ENCODE measurements at regions not wholly inside any gene's neighbourhood (a gene's known extent, or its start where the extent isn't known, plus 50 kb on each side); places are given as distances from the start of the nearest gene placed in this dataset.
"Not testable (repeated sequence)": the region's sequence is repeated elsewhere in the genome, so short reads cannot be mapped to it uniquely, and the experiment has no call there.

DNA sequence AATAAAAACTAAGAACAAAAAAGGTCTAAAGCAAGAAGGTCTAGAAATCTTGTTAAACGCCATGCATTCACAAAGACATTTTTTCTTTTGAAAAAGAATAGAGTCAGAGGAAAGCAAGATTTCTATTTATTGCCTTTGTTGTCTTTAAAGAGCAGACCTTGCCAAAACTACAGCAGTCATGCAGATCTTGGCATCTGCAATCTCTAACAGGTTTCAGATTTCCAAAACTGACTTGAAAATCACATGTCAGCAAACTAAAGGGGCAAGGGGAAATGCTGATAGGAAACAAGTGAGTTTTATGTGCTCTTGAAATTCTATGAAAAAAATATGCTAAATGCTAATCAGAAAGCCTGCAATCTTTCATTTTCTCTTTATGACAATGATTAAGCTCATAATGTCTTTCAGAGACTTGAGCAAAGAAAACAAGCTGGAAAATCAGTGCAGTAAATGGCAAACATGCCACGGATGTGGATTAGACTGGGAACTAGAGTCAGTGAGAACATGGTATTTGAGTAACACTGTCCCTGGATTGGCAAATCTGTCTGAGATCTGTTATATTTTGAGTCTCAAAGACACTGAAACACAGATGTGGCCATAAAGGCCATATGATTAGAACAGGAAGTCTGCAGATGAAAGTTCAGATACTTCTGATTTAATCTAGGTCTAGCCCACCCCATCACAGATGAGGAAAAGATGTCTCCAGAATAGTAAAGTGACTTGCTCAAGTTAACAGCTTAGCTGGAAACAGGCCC lies 361.4 kb upstream of the RPS23 start:
- Mint-ChIP-seq H3K36me3 (no peaks in the 10 kb centered on the region), H3K27me3 (peaks cover 0 to 2% of the 10 kb centered on the region in 2 donors), H3K9me3 (no peaks in the 10 kb centered on the region), H3K4me3 (no peak overlapping the region), H3K27ac (no peak overlapping the region), H3K4me1 (no peaks in the 10 kb centered on the region)
- no peak for DNase-seq
- CTCF ChIA-PET = no interaction called here
- no peaks in the 10 kb centered on the region for H3K9me3 ChIP-seq (ENCODE audit: low read length)
- no peaks in the 10 kb centered on the region for H3K36me3 ChIP-seq (ENCODE audit: insufficient read depth, low read length)
- POLR2A ChIA-PET = no interaction called here
- no peak overlapping the region for H3K4me3 ChIP-seq (ENCODE audit: low read length)
- H3K4me1 ChIP-seq (ENCODE audit: insufficient read depth, low read length) = no peaks in the 10 kb centered on the region
- H3K27ac ChIP-seq (ENCODE audit: low read depth, low read length) = no peak overlapping the region
- H3K27me3 ChIP-seq (ENCODE audit: insufficient read depth, low read length, poor library complexity, severe bottlenecking) = no peaks in the 10 kb centered on the region

DNA sequence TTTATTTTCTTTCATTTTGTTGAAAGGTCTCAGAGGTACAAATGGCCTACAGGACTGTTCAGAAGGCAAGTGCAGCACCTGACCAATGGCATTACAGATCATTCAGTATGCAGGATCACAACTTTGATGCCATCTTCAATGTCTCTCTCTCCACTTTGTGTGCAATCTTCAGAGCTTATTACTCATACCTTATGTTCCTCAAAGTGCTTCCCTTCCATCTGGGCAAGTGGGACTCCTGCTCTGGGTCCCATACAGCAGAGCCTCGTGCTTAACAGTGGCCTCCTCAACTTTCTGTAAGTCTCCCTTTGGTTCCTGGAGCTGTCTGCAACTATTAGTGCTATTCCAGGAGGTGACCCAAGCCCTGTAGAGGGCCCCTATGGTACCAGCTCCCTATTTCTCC lies 358.4 kb upstream of the RPS23 start:
- no peaks in the 10 kb centered on the region for H3K4me1 ChIP-seq (ENCODE audit: insufficient read depth, low read length)
- CTCF ChIA-PET = no interaction called here
- H3K9me3 ChIP-seq (ENCODE audit: low read length) = no peaks in the 10 kb centered on the region
- no peak overlapping the region for H3K27ac Mint-ChIP-seq
- H3K27ac ChIP-seq (ENCODE audit: low read depth, low read length) = no peak overlapping the region
- no peaks in the 10 kb centered on the region for H3K36me3 ChIP-seq (ENCODE audit: insufficient read depth, low read length)
- peaks cover 0 to 2% of the 10 kb centered on the region in 2 donors for H3K27me3 Mint-ChIP-seq
- no peaks in the 10 kb centered on the region for H3K4me1 Mint-ChIP-seq
- H3K27me3 ChIP-seq (ENCODE audit: insufficient read depth, low read length, poor library complexity, severe bottlenecking) = no peaks in the 10 kb centered on the region
- no peak for DNase-seq
- H3K4me3 ChIP-seq (ENCODE audit: low read length) = no peak overlapping the region
- POLR2A ChIA-PET = no interaction called here
- no peaks in the 10 kb centered on the region for H3K9me3 Mint-ChIP-seq
- no peaks in the 10 kb centered on the region for H3K36me3 Mint-ChIP-seq
- H3K4me3 Mint-ChIP-seq = no peak overlapping the region

DNA sequence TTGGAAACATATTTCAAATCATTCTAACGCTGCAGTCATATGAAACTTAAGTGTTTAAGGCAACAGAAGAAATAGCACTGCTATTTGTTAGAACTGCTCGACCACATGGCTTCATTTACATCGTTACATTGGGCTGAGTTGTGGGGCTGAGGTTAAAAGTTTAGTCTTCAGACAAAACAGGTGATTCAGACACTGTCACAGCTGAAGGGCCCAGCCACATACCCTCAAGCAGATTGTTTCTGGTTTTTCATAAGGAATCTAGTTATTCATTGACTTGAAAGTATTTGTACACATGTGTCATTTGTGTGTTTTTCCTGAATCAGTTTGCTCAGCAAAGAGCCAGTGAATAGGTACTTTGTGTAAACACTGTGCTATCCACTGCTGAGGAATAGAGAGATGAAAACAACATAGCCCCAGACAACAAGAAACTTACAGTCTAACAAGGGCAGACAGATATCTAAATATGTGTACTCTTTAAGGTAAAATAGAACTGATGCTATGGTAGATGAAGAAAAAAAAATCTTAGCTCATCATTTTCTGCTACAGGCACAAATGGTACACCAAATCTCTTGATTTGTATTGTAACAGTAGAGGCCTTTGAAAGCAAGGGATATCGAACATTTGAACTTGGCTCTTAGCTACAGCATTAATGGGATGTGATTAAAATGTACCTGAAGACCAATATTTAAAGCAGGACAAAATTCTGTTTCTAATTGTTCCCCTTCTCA lies 357.6 kb upstream of the RPS23 start:
- Histone ChIP-seq H3K36me3 (ENCODE audit: insufficient read depth, low read length) (no peaks in the 10 kb centered on the region), H3K27ac (ENCODE audit: low read depth, low read length) (no peak overlapping the region), H3K9me3 (ENCODE audit: low read length) (no peaks in the 10 kb centered on the region), H3K27me3 (ENCODE audit: insufficient read depth, low read length, poor library complexity, severe bottlenecking) (no peaks in the 10 kb centered on the region), H3K4me1 (ENCODE audit: insufficient read depth, low read length) (no peaks in the 10 kb centered on the region), H3K4me3 (ENCODE audit: low read length) (no peak overlapping the region)
- DNase-seq = no peak
- Mint-ChIP-seq H3K4me3 (no peak overlapping the region), H3K9me3 (no peaks in the 10 kb centered on the region), H3K27me3 (peaks cover 0 to 2% of the 10 kb centered on the region in 2 donors), H3K4me1 (no peaks in the 10 kb centered on the region), H3K36me3 (no peaks in the 10 kb centered on the region), H3K27ac (no peak overlapping the region)
- CTCF ChIA-PET = no interaction called here
- POLR2A ChIA-PET = no interaction called here

DNA sequence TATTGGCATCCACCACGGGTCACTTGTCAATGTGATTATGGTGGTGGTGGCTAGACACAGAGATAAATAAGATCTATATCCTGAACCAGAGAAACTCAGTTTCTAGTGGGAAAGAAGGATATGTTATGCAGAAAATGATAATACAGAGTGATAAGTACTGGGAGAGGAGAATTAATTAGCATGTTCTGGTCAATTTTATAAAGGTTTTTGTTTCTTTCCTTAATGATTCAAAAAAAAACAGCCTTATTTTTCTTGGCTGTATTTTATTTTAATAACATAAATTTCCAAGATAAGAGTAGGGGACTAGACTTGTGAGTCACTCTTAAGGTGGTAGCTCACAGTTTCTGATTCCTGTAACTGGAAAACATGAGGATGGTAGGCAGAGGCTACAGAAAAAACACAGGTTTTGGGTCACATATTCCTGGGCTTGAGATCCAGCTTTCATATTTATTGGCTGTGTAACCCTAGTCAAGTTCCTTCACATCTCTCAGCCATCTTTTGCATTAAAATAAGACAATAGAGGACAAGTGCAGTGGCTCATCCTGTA lies 350.3 kb upstream of the RPS23 start:
- no peaks in the 10 kb centered on the region for H3K4me1 Mint-ChIP-seq
- H3K4me3 ChIP-seq (ENCODE audit: low read length) = no peak overlapping the region
- H3K27ac ChIP-seq (ENCODE audit: low read depth, low read length) = no peak overlapping the region
- CTCF ChIA-PET = no interaction called here
- no peaks in the 10 kb centered on the region for H3K9me3 ChIP-seq (ENCODE audit: low read length)
- no peak overlapping the region for H3K4me3 Mint-ChIP-seq
- no peaks in the 10 kb centered on the region for H3K27me3 ChIP-seq (ENCODE audit: insufficient read depth, low read length, poor library complexity, severe bottlenecking)
- H3K9me3 Mint-ChIP-seq = no peaks in the 10 kb centered on the region
- no peaks in the 10 kb centered on the region for H3K36me3 ChIP-seq (ENCODE audit: insufficient read depth, low read length)
- no peaks in the 10 kb centered on the region for H3K36me3 Mint-ChIP-seq
- no peaks in the 10 kb centered on the region for H3K4me1 ChIP-seq (ENCODE audit: insufficient read depth, low read length)
- no peak for DNase-seq
- H3K27me3 Mint-ChIP-seq = peaks cover 0 to 2% of the 10 kb centered on the region in 2 donors
- H3K27ac Mint-ChIP-seq = no peak overlapping the region
- POLR2A ChIA-PET = interaction anchor here (0.6 kb wide), 2 partner anchors 152 to 180 kb away, joined by 3 to 4 read pairs; no protein-coding TSS in a partner anchor

DNA sequence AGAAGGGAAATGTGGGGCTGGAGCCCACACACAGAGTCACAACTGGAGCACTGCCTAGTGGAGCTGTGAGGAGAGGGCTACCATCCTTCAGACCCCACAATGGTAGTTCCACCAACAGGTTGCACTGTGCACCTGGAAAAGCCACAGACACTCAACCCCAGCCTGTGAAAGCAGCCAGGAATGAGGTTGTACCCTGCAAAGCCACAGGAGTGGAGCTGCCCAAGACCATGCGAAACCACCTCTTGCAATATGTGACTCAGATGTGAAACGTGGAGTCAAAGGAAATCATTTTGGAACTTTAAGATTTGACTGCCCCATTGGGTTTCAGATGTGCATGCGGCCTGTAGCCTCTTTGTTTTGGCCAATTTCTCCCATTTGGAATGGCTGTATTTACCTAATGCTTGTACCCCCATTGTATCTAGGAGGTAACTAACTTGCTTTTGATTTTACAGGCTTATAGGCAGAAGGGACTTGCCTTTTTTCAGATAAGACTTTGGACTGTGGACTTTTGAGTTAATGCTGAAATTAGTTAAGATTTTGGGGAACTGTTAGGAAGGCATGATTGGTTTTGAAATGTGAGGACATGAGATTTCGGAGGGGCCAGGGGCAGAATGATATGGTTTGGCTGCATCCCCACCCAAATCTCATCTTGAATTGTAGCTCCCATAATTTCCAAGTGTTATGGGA lies 348.9 kb upstream of the RPS23 start:
- H3K4me1 Mint-ChIP-seq; H3K27me3 Mint-ChIP-seq; H3K27me3 ChIP-seq (ENCODE audit: insufficient read depth, low read length, poor library complexity, severe bottlenecking); H3K36me3 Mint-ChIP-seq; H3K4me3 Mint-ChIP-seq; H3K4me3 ChIP-seq (ENCODE audit: low read length); H3K9me3 Mint-ChIP-seq; H3K9me3 ChIP-seq (ENCODE audit: low read length); DNase-seq; H3K27ac Mint-ChIP-seq; H3K36me3 ChIP-seq (ENCODE audit: insufficient read depth, low read length); H3K4me1 ChIP-seq (ENCODE audit: insufficient read depth, low read length); H3K27ac ChIP-seq (ENCODE audit: low read depth, low read length); CTCF ChIA-PET; POLR2A ChIA-PET: not testable (repeated sequence)

DNA sequence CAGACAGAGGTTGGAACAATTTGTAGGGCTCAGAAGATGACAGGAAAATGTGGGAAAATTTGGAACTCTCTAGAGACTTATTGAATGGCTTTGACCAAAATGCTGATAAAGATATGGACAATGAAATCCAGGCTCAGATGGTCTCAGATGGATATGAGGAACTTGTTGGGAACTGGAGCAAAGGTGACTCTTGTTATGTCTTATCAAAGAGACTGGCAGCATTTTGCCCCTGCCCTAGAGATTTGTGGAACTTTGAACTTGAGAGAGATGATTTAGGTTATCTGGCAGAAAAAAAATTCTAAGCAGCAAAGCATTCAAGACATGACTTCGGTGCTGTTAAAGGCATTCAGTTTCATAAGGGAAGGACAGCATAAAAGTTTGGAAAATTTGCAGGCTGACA lies 347.9 kb upstream of the RPS23 start:
- H3K27me3 Mint-ChIP-seq; CTCF ChIA-PET; H3K9me3 ChIP-seq (ENCODE audit: low read length); H3K4me1 ChIP-seq (ENCODE audit: insufficient read depth, low read length); H3K9me3 Mint-ChIP-seq; H3K4me3 ChIP-seq (ENCODE audit: low read length); H3K36me3 Mint-ChIP-seq; H3K27me3 ChIP-seq (ENCODE audit: insufficient read depth, low read length, poor library complexity, severe bottlenecking); H3K4me1 Mint-ChIP-seq; POLR2A ChIA-PET; H3K36me3 ChIP-seq (ENCODE audit: insufficient read depth, low read length); H3K27ac Mint-ChIP-seq; DNase-seq; H3K4me3 Mint-ChIP-seq; H3K27ac ChIP-seq (ENCODE audit: low read depth, low read length): not testable (repeated sequence)

DNA sequence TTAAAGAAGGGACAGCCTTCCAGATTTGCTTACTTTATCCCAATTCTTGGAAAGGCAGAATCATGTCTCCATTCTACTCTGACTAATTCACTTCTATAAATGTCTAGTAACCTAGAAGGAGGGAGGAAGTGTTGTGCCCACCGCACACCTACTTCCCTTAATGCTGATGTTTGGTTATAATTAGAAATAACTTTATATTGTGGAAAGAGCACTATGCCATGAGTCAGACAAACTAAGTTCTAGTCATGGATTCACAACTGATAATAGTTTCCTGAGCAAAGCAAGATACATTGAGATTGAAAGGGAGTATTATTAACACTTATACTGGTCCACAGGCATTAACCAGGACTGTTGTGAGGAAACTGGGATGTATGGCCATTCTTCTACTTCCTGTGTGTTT lies 345.9 kb upstream of the RPS23 start:
- no peak overlapping the region for H3K4me3 Mint-ChIP-seq
- CTCF ChIA-PET = no interaction called here
- POLR2A ChIA-PET = no interaction called here

More for the DNA sequence above, 345.9 kb upstream of the RPS23 start:
- Histone ChIP-seq H3K27me3 (ENCODE audit: insufficient read depth, low read length, poor library complexity, severe bottlenecking) (no peaks in the 10 kb centered on the region), H3K27ac (ENCODE audit: low read depth, low read length) (no peak overlapping the region), H3K4me1 (ENCODE audit: insufficient read depth, low read length) (no peaks in the 10 kb centered on the region), H3K36me3 (ENCODE audit: insufficient read depth, low read length) (no peaks in the 10 kb centered on the region), H3K9me3 (ENCODE audit: low read length) (no peaks in the 10 kb centered on the region), H3K4me3 (ENCODE audit: low read length) (no peak overlapping the region)
- H3K36me3 Mint-ChIP-seq = no peaks in the 10 kb centered on the region
- peaks cover 3 to 6% (median 3%) of the 10 kb centered on the region in 3 donors for H3K4me1 Mint-ChIP-seq
- no peaks in the 10 kb centered on the region for H3K9me3 Mint-ChIP-seq
- H3K27ac Mint-ChIP-seq = no peak overlapping the region
- no peak for DNase-seq
- peaks cover 0 to 2% of the 10 kb centered on the region in 2 donors for H3K27me3 Mint-ChIP-seq

Data from CD8-positive, alpha-beta memory T cell (primary cell).